K562 (cell line): ENCODE measurements at regions not wholly inside any gene's neighbourhood (a gene's known extent, or its start where the extent isn't known, plus 50 kb on each side); places are given as distances from the start of the nearest gene placed in this dataset.

Experiments used
- ADNP ChIP-seq: fragments of 200-800 bp; sonication (Bioruptor generic); IDR thresholded peaks from 2 replicates; pipeline ENCODE4 v1.6.1; 2016; ENCODE audit warnings: missing genetic modification characterization, missing compliant biosample characterization
- BCOR ChIP-seq: fragments of 450-650 bp; IDR thresholded peaks from 2 replicates; pipeline ENCODE4 v1.6.1; 2016
- BRF2 ChIP-seq: IDR thresholded peaks from 3 replicates; pipeline ENCODE4 v1.6.1; 2011; ENCODE audit warnings: borderline replicate concordance, mild to moderate bottlenecking; ENCODE audit not compliant: insufficient read length, insufficient read depth
- CREM ChIP-seq: IDR thresholded peaks from 2 replicates; pipeline ENCODE4 v1.6.1; 2014; ENCODE audit warnings: antibody characterized with exemption, low read depth
- EP300 ChIP-seq: IDR thresholded peaks from 2 replicates; pipeline ENCODE4 v1.6.1; 2012; ENCODE audit warnings: low read length, improper control_type of control experiment
- EP400 ChIP-seq: fragments of 450-650 bp; IDR thresholded peaks from 2 replicates; pipeline ENCODE4 v1.6.1; 2017; ENCODE audit warnings: antibody characterized with exemption, mild to moderate bottlenecking, moderate library complexity
- FOXK2 ChIP-seq, 2 experiments: fragments of 450-650 bp; IDR thresholded peaks in 1 of 2; conservative IDR thresholded peaks in 1 of 2; 2 replicates each; pipeline ENCODE4 v1.6.1; 2016; ENCODE audit warnings: low read depth in 2 of 2, mild to moderate bottlenecking in 1 of 2
- HDAC1 ChIP-seq, 2 experiments: fragments of 450-650 bp; IDR thresholded peaks; 2 replicates each; pipeline ENCODE4 v1.6.1; 2016 to 2017; ENCODE audit warnings: inconsistent platforms in 1 of 2, mild to moderate bottlenecking in 1 of 2, moderate library complexity in 1 of 2
- MECOM ChIP-seq: fragments of 250-450 bp; sonication (Bioruptor Pico); IDR thresholded peaks from 2 replicates; pipeline ENCODE4 v1.8.0; 2022; ENCODE audit warnings: inconsistent platforms
- NR2C2 ChIP-seq, 2 experiments: fragments of 200-800 bp in 1 of 2; sonication (Bioruptor generic) in 1 of 2; sonication (generic) in 1 of 2; formaldehyde crosslinking in 1 of 2; IDR thresholded peaks; 2 replicates each; pipeline versions ENCODE4 v1.6.1 to v1.8.0; 2016 to 2022; ENCODE audit warnings: mild to moderate bottlenecking in 1 of 2, missing compliant biosample characterization in 1 of 2, missing genetic modification characterization in 1 of 2, missing genetic modification reagents in 1 of 2
- OTX1 ChIP-seq: fragments of 450-650 bp; formaldehyde crosslinking; IDR thresholded peaks from 2 replicates; pipeline ENCODE4 v1.4.0; 2022; ENCODE audit warnings: mild to moderate bottlenecking
- POLR2A ChIP-seq: fragments of 450-650 bp; conservative IDR thresholded peaks from 2 replicates; pipeline ENCODE4 v1.6.1; 2016
- POLR2AphosphoS5 ChIP-seq: IDR thresholded peaks from 2 replicates; pipeline ENCODE4 v1.6.1; 2011; ENCODE audit warnings: mild to moderate bottlenecking, low read depth, low read length, moderate library complexity; ENCODE audit not compliant: control insufficient read depth, insufficient read depth
- RBM25 ChIP-seq: fragments of 200-400 bp; formaldehyde crosslinking; IDR thresholded peaks from 2 replicates; pipeline ENCODE4 v1.6.1; 2018; ENCODE audit warnings: low read length, low read depth, moderate library complexity; ENCODE audit not compliant: severe bottlenecking
- RCOR1 ChIP-seq, 2 experiments: IDR thresholded peaks; 2 replicates each; pipeline ENCODE4 v1.6.1; 2012; ENCODE audit warnings: low read depth in 2 of 2, low read length in 2 of 2, borderline replicate concordance in 1 of 2, improper control_type of control experiment in 1 of 2
- SMARCA4 ChIP-seq: fragments of 450-650 bp; IDR thresholded peaks from 2 replicates; pipeline ENCODE4 v1.6.1; 2016
- SPI1 ChIP-seq: IDR thresholded peaks from 2 replicates; pipeline ENCODE4 v1.6.1; 2011; ENCODE audit warnings: low read depth, low read length, control low read depth, borderline replicate concordance
- ZNF766 ChIP-seq: fragments of 200-800 bp; sonication (Bioruptor generic); conservative IDR thresholded peaks from 2 replicates; pipeline ENCODE4 v1.6.1; 2016; ENCODE audit warnings: missing genetic modification characterization, missing compliant biosample characterization
- TF ChIP-seq, protein P1 (sequence below): fragments of 450-650 bp; IDR thresholded peaks from 2 replicates; pipeline ENCODE4 v1.6.1; 2016
- TF ChIP-seq, protein P2 (sequence below), 2 experiments: IDR thresholded peaks in 1 of 2; conservative IDR thresholded peaks in 1 of 2; 2 replicates each; pipeline ENCODE4 v1.6.1; 2016; ENCODE audit warnings: low read depth in 2 of 2, mild to moderate bottlenecking in 1 of 2, missing compliant biosample characterization in 1 of 2, missing genetic modification characterization in 1 of 2, moderate library complexity in 1 of 2
- TF ChIP-seq, protein P3 (sequence below), 2 experiments: fragments of 200-800 bp in 1 of 2; sonication (Bioruptor generic) in 1 of 2; sonication (generic) in 1 of 2; formaldehyde crosslinking in 1 of 2; IDR thresholded peaks in 1 of 2; conservative IDR thresholded peaks in 1 of 2; 2 replicates each; pipeline versions ENCODE4 v1.5.0 to v1.6.1; 2016 to 2020; ENCODE audit warnings: missing compliant biosample characterization in 1 of 2, missing genetic modification characterization in 1 of 2, missing genetic modification reagents in 1 of 2

GRCh38 chr22:35477911-35478582 lies 62.6 kb upstream of the RASD2 start (continued):
- no peak for TF ChIP-seq EP400
- TF ChIP-seq, protein P1, sequence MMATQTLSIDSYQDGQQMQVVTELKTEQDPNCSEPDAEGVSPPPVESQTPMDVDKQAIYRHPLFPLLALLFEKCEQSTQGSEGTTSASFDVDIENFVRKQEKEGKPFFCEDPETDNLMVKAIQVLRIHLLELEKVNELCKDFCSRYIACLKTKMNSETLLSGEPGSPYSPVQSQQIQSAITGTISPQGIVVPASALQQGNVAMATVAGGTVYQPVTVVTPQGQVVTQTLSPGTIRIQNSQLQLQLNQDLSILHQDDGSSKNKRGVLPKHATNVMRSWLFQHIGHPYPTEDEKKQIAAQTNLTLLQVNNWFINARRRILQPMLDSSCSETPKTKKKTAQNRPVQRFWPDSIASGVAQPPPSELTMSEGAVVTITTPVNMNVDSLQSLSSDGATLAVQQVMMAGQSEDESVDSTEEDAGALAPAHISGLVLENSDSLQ: peak; percentile 96
- TF ChIP-seq POLR2AphosphoS5: 0 out of 2 replicates have a peak, but pooled peaks have one; percentile 18
- peak in 1 of 2 experiments; percentile 25; a peak in 1 of 4 replicates for TF ChIP-seq HDAC1 (IDR thresholded peaks at IDR 0.05)
- peak; percentile 68; the same call in 1 of the 2 replicates for TF ChIP-seq ADNP (tag)
- no peak for TF ChIP-seq OTX1
- TF ChIP-seq CREM: no peak
- TF ChIP-seq SMARCA4: peak; percentile 75
- TF ChIP-seq BRF2: no peak
- TF ChIP-seq RBM25: peak; percentile 45
- peak; percentile 82 for TF ChIP-seq ZNF766 (CRISPR knock-in tag)
- peak; percentile 30; the same call in 1 of the 2 replicates for TF ChIP-seq BCOR
- TF ChIP-seq FOXK2 (conservative IDR thresholded peaks at IDR 0.05 in 1 of 2, IDR thresholded peaks at IDR 0.05 in 1 of 2; ENCODE audit: low read depth in 2 of 2): peak in 1 of 2 experiments; percentile 54; a peak in 1 of 4 replicates
- TF ChIP-seq POLR2A: no peak
- TF ChIP-seq RCOR1 (IDR thresholded peaks at IDR 0.05; ENCODE audit: borderline replicate concordance in 1 of 2, low read depth in 2 of 2, low read length in 2 of 2): no peak
- TF ChIP-seq, protein P2, sequence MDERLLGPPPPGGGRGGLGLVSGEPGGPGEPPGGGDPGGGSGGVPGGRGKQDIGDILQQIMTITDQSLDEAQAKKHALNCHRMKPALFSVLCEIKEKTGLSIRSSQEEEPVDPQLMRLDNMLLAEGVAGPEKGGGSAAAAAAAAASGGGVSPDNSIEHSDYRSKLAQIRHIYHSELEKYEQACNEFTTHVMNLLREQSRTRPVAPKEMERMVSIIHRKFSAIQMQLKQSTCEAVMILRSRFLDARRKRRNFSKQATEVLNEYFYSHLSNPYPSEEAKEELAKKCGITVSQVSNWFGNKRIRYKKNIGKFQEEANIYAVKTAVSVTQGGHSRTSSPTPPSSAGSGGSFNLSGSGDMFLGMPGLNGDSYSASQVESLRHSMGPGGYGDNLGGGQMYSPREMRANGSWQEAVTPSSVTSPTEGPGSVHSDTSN (CRISPR knock-in tag; IDR thresholded peaks at IDR 0.05; ENCODE audit: low read depth): peak; percentile 63; the same call in 1 of the 2 replicates
- TF ChIP-seq, protein P2 (tag; conservative IDR thresholded peaks at IDR 0.05; ENCODE audit: low read depth): peak; percentile 97
- peak; percentile 52; the same call in 1 of the 2 replicates for TF ChIP-seq SPI1
- peak; percentile 13; the same call in 1 of the 2 replicates for TF ChIP-seq EP300
- TF ChIP-seq NR2C2 (CRISPR knock-in tag; IDR thresholded peaks at IDR 0.05): no peak
- TF ChIP-seq NR2C2 (tag; IDR thresholded peaks at IDR 0.05): peak; percentile 49; the same call in 1 of the 2 replicates
- TF ChIP-seq MECOM (CRISPR knock-in tag): peak; percentile 69; the same call in 1 of the 2 replicates
- TF ChIP-seq, protein P3, sequence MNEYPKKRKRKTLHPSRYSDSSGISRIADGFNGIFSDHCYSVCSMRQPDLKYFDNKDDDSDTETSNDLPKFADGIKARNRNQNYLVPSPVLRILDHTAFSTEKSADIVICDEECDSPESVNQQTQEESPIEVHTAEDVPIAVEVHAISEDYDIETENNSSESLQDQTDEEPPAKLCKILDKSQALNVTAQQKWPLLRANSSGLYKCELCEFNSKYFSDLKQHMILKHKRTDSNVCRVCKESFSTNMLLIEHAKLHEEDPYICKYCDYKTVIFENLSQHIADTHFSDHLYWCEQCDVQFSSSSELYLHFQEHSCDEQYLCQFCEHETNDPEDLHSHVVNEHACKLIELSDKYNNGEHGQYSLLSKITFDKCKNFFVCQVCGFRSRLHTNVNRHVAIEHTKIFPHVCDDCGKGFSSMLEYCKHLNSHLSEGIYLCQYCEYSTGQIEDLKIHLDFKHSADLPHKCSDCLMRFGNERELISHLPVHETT (CRISPR knock-in tag; conservative IDR thresholded peaks at IDR 0.05 in 1 of 2, IDR thresholded peaks at IDR 0.05 in 1 of 2): peak in 1 of 2 experiments; percentile 64; a peak in 1 of 4 replicates
